Gastroesophageal sphincter (tissue), 3 donors: ENCODE measurements at regions not wholly inside any gene's neighbourhood (a gene's known extent, or its start where the extent isn't known, plus 50 kb on each side); places are given as distances from the start of the nearest gene placed in this dataset.

Experiments
- POLR2A ChIP-seq, 2 donors: fragments of 450-650 bp; IDR thresholded peaks; one replicate each; pipeline ENCODE4 v1.6.1; 2017; ENCODE audit warnings: antibody characterized with exemption in 2 of 2, mild to moderate bottlenecking in 2 of 2, moderate library complexity in 1 of 2
- TF ChIP-seq, protein P1 (sequence below), 4 experiments: fragments of 200-600 bp in 2 of 4; fragments of 450-650 bp in 2 of 4; sonication (generic) in 1 of 4; IDR thresholded peaks; one replicate each; pipeline ENCODE4 v1.5.1; 2017 to 2019; ENCODE audit warnings: antibody characterized with exemption in 4 of 4, mild to moderate bottlenecking in 2 of 4, moderate library complexity in 2 of 4

DNA sequence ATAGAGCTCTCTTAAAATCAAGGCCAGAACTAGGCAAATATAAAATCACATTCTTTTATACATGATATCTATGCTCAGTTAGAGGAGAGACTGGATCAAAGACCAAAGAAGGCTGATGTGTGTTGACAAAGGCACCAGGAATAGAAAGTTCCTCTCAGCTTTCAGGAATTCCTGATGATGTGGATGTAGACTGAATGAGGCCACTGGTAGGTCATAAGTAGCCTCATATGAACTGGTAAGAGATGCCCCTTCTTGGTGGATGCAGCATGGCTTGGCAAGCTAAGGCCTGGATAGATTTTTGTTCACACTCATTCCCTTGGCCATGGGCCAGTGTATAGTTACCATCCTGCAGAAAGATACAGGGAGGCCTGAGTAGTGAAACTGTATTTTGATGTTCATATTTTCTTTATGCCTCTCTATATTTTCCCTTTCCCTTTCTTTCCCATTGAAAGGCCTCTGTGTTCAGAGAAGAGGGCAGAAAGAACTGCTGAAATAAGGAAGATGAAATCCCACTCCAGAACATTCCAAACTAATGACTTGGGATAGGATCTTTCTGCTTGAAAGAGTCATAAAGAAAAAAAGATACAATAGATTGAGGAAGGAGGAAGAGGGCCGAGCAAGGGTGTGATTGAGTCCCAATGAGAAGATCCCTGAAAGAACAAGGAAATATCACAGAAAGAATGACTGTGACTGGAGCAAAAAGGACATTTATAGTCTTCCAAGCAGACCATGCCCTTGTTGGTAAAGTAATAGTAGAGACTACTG, 2182.7 kb upstream of the PIK3C3 start:
- TF ChIP-seq, protein P1, sequence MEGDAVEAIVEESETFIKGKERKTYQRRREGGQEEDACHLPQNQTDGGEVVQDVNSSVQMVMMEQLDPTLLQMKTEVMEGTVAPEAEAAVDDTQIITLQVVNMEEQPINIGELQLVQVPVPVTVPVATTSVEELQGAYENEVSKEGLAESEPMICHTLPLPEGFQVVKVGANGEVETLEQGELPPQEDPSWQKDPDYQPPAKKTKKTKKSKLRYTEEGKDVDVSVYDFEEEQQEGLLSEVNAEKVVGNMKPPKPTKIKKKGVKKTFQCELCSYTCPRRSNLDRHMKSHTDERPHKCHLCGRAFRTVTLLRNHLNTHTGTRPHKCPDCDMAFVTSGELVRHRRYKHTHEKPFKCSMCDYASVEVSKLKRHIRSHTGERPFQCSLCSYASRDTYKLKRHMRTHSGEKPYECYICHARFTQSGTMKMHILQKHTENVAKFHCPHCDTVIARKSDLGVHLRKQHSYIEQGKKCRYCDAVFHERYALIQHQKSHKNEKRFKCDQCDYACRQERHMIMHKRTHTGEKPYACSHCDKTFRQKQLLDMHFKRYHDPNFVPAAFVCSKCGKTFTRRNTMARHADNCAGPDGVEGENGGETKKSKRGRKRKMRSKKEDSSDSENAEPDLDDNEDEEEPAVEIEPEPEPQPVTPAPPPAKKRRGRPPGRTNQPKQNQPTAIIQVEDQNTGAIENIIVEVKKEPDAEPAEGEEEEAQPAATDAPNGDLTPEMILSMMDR (IDR thresholded peaks at IDR 0.05), result no peak
- TF ChIP-seq POLR2A (IDR thresholded peaks at IDR 0.05), result no peak
